ENCODE measurements at regions not wholly inside any gene's neighbourhood (a gene's known extent, or its start where the extent isn't known, plus 50 kb on each side); places are given as distances from the start of the nearest gene placed in this dataset.

GRCh38 chr2:239891698-239892097 lies 133.4 kb downstream of the NDUFA10 start:
- DNase-seq (ENCODE audit: low spot score) (no peak), ATAC-seq (ENCODE audit: low FRiP score) (no peak)
- no peak for TF ChIP-seq CTCF (IDR thresholded peaks at IDR 0.05)

- ATAC-seq (ENCODE audit: low FRiP score) (no peak), DNase-seq (ENCODE audit: low spot score) (no peak)
- TF ChIP-seq CTCF (IDR thresholded peaks at IDR 0.05): no peak
Observed at GRCh38 chr2:239890206-239890746, 134.9 kb downstream of the NDUFA10 start.

GRCh38 chr2:239889641-239890121 lies 135.5 kb downstream of the NDUFA10 start:
- TF ChIP-seq CTCF (IDR thresholded peaks at IDR 0.05): no peak
- DNase-seq (ENCODE audit: low spot score) (no peak), ATAC-seq (ENCODE audit: low FRiP score) (no peak)

GRCh38 chr2:239887604-239888003 lies 137.5 kb downstream of the NDUFA10 start:
- ATAC-seq (ENCODE audit: low FRiP score) (no peak), DNase-seq (ENCODE audit: low spot score) (no peak)
- no peak for TF ChIP-seq CTCF (IDR thresholded peaks at IDR 0.05)

- ATAC-seq (ENCODE audit: low FRiP score) (no peak), DNase-seq (ENCODE audit: low spot score) (no peak)
- no peak for TF ChIP-seq CTCF (IDR thresholded peaks at IDR 0.05)
Observed at GRCh38 chr2:239886781-239887180, 138.4 kb downstream of the NDUFA10 start.

- DNase-seq (ENCODE audit: low spot score) (no peak), ATAC-seq (ENCODE audit: low FRiP score) (no peak)
- TF ChIP-seq CTCF (IDR thresholded peaks at IDR 0.05): no peak
Observed at GRCh38 chr2:239884875-239885274, 140.3 kb downstream of the NDUFA10 start.

- DNase-seq (ENCODE audit: low spot score): no peak
- no peak for ATAC-seq (ENCODE audit: low FRiP score)
- TF ChIP-seq CTCF (IDR thresholded peaks at IDR 0.05): no peak
Observed at GRCh38 chr2:239884051-239884405, 141.1 kb downstream of the NDUFA10 start.

All from omental fat pad (tissue), 3 donors.